ENCODE measurements at regions not wholly inside any gene's neighbourhood (a gene's known extent, or its start where the extent isn't known, plus 50 kb on each side); places are given as distances from the start of the nearest gene placed in this dataset.
"Not testable (repeated sequence)": the region's sequence is repeated elsewhere in the genome, so short reads cannot be mapped to it uniquely, and the experiment has no call there.

- no peak for DNase-seq
Observed at GRCh38 chr12:38384816-38385378, 68.3 kb downstream of the ALG10B start.

- DNase-seq, result no peak
Observed at GRCh38 chr12:38385486-38385885, 68.9 kb downstream of the ALG10B start.

GRCh38 chr12:38386205-38386985 lies 69.8 kb downstream of the ALG10B start:
- DNase-seq, result no peak

GRCh38 chr12:38389614-38390013 lies 73.0 kb downstream of the ALG10B start:
- DNase-seq, result no peak

- no peak for DNase-seq
Observed at GRCh38 chr12:38391007-38391406, 74.4 kb downstream of the ALG10B start.

- DNase-seq, result no peak
Observed at GRCh38 chr12:38392554-38393144, 76.1 kb downstream of the ALG10B start.

- DNase-seq, result no peak
Observed at GRCh38 chr12:38399711-38400206, 83.2 kb downstream of the ALG10B start.

GRCh38 chr12:38402811-38403210 lies 86.2 kb downstream of the ALG10B start:
- no peak for DNase-seq

- no peak for DNase-seq
Observed at GRCh38 chr12:38409511-38409910, 92.9 kb downstream of the ALG10B start.

GRCh38 chr12:38411426-38411825 lies 94.9 kb downstream of the ALG10B start:
- DNase-seq, result no peak

- DNase-seq, result no peak
Observed at GRCh38 chr12:38411946-38412345, 95.4 kb downstream of the ALG10B start.

GRCh38 chr12:38417101-38417500 lies 100.5 kb downstream of the ALG10B start:
- DNase-seq, result no peak

- DNase-seq, result no peak
Observed at GRCh38 chr12:38424436-38424835, 107.9 kb downstream of the ALG10B start.

- no peak for DNase-seq
Observed at GRCh38 chr12:38427442-38427841, 110.9 kb downstream of the ALG10B start.

GRCh38 chr12:38431921-38432320 lies 115.3 kb downstream of the ALG10B start:
- DNase-seq, result no peak

- DNase-seq, result not testable (repeated sequence)
Observed at GRCh38 chr12:38441871-38442281, 125.3 kb downstream of the ALG10B start.

GRCh38 chr12:38445040-38445439 lies 128.5 kb downstream of the ALG10B start:
- DNase-seq, result no peak

GRCh38 chr12:38448991-38449390 lies 132.4 kb downstream of the ALG10B start:
- no peak for DNase-seq

- peak in 1 of 2 experiments; percentile 50 for DNase-seq
Observed at GRCh38 chr12:38456537-38457120, 140.1 kb downstream of the ALG10B start.

- peak in 1 of 2 experiments; percentile 14 for DNase-seq
Observed at GRCh38 chr12:38465020-38465419, 148.4 kb downstream of the ALG10B start.

GRCh38 chr12:38469715-38470114 lies 153.1 kb downstream of the ALG10B start:
- no peak for DNase-seq

- no peak for DNase-seq
Observed at GRCh38 chr12:38477340-38478090, 160.9 kb downstream of the ALG10B start.

GRCh38 chr12:38480594-38480993 lies 164.0 kb downstream of the ALG10B start:
- DNase-seq, result no peak

Measured in NCI-H446 (cell line).